ENCODE measurements at regions not wholly inside any gene's neighbourhood (a gene's known extent, or its start where the extent isn't known, plus 50 kb on each side); places are given as distances from the start of the nearest gene placed in this dataset.
A peak's percentile ranks its signal among the peaks of the same experiment; 100 is the strongest.

DNA sequence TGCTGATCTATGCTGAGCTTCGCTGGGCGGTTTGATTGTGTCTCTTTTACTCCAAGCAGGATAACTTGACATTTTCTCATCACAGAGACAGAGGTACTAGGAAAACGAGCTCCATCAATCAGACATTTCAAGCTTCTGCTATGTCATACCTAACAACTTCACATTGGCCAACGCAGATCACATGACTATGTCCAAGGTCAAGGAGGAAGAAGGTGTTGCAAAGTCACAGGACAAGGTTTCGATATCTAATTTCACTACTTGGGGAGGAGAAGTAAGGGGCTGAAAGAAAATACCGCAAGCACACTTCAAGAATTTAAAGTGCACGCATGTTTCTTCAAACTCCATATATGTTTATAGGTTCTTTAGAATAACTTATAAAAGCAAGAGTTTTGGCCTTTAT is 425.8 kb downstream of the CHL1 start:
- TF ChIP-seq, protein P1, sequence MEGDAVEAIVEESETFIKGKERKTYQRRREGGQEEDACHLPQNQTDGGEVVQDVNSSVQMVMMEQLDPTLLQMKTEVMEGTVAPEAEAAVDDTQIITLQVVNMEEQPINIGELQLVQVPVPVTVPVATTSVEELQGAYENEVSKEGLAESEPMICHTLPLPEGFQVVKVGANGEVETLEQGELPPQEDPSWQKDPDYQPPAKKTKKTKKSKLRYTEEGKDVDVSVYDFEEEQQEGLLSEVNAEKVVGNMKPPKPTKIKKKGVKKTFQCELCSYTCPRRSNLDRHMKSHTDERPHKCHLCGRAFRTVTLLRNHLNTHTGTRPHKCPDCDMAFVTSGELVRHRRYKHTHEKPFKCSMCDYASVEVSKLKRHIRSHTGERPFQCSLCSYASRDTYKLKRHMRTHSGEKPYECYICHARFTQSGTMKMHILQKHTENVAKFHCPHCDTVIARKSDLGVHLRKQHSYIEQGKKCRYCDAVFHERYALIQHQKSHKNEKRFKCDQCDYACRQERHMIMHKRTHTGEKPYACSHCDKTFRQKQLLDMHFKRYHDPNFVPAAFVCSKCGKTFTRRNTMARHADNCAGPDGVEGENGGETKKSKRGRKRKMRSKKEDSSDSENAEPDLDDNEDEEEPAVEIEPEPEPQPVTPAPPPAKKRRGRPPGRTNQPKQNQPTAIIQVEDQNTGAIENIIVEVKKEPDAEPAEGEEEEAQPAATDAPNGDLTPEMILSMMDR (IDR thresholded peaks at IDR 0.05; ENCODE audit: extremely low read depth, missing control alignments): no peak
- DNase-seq (ENCODE audit: low spot score): no peak

DNA sequence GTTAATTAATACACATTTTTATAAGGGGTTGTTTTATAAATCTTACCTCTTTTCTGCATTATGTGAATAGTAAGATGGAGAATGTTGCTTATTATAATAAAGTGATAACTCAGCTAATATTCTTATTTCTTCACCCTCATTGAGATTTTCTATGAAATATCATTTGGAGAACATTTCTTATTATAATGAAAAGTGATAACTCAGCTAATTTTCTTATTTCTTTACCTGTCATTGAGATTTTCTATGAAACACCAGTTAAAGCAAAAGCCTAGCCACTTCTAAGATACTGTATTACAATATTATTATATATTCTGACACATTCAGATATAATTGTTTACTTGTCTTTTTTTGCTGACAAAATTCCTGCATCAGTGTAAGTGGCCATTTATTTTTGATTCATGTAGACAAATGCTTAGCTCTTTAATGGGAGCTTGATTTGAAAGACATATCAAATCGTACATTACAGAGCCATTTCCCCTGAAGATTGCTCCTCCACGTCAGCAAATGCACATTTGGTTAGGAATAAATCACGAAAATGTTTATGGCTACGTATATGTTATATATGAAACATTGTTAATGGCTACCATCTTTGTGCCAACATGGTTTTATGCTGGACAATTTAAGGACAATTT is 427.5 kb downstream of the CHL1 start:
- TF ChIP-seq, protein P1 (IDR thresholded peaks at IDR 0.05; ENCODE audit: extremely low read depth, missing control alignments): no peak
- DNase-seq (ENCODE audit: low spot score): no peak

DNA sequence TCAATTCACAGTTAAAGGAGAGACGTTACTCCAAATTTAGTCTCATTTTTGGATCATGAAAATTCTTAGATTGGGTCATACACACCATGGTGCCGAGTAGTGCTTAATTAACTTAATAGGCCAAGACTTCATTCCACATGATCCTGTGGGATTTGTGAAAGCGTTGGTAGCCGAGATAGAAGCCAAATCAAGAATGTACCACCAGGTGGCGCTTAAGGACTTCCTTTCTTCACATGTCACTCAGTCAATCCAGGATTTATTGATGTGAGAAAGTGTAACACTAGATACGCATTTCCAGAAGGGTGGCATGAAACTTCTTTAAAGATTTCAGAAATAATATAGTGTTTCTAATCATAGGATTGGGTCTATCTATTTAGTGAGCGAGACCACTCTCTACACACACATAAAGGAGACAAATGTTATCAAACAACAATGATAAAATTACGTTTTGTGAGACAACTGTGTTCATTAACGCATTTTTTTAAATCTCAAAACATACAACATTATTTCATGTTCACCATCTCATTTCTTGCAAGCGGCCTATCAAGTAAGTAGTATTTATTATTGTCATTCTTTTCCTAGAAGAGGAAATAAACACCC is 436.1 kb downstream of the CHL1 start:
- TF ChIP-seq, protein P1 (IDR thresholded peaks at IDR 0.05; ENCODE audit: extremely low read depth, missing control alignments): peak; percentile 62
- DNase-seq (ENCODE audit: low spot score): peak; percentile 26

DNA sequence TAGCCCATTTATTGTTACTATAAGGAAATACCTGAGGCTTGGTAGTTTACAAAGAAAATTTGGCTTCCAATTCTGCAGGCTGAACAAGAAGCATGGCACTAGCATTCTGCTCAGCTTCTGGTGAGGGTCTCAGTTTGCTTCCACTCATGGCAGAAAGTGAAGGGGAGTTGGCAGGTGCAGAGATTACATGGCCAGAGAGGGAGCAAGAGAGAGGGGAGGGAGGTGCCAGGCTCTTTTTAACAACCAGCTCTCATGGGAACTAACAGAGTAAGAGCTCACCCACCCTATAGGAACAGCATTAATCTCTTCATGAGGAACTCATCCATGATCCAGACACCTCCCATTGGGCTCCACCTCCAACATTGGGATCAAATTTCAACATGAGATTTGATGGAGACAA is 437.9 kb downstream of the CHL1 start:
- DNase-seq (ENCODE audit: low spot score): no peak
- TF ChIP-seq, protein P1 (IDR thresholded peaks at IDR 0.05; ENCODE audit: extremely low read depth, missing control alignments): no peak

DNA sequence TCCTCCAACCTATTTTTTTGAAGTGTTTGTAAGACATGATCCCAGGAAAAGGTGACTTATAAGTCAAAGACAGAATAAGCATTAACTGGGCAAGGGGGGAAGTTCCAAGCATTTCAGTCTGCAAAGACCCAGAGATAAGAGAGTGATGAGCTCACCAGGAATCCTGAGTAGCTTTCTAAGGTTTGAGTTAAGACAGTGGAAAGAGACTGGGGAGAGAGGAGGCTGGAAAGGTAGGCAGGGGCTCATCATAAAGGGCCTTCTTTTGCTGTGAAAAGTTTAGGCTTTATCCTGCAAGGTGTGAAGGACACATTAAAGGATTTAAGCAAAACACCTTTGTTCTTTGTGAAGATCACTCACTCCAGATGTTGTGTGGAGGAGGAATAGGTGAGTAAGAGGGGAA is 438.8 kb downstream of the CHL1 start:
- TF ChIP-seq, protein P1 (IDR thresholded peaks at IDR 0.05; ENCODE audit: extremely low read depth, missing control alignments): no peak
- DNase-seq (ENCODE audit: low spot score): no peak

DNA sequence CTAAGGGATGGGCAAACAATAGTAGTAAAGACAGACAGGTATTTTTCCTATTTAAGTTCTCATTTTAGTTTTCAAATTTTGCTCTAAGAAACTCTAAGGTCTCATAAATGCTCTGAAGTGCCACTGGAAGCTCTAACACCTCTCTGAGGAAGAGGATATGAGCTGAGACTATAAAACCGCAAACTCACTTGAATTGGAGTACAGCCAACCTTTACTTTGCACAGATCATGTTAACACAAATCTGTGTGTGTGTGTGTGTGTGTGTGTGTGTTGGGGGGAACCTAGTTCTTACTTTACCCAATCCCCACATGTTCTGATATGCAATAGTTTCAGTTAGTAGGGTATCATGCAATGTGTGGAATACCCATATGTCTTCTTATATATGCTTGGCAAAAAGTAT is 446.8 kb downstream of the CHL1 start:
- TF ChIP-seq, protein P1 (IDR thresholded peaks at IDR 0.05; ENCODE audit: extremely low read depth, missing control alignments): no peak
- no peak for DNase-seq (ENCODE audit: low spot score)

DNA sequence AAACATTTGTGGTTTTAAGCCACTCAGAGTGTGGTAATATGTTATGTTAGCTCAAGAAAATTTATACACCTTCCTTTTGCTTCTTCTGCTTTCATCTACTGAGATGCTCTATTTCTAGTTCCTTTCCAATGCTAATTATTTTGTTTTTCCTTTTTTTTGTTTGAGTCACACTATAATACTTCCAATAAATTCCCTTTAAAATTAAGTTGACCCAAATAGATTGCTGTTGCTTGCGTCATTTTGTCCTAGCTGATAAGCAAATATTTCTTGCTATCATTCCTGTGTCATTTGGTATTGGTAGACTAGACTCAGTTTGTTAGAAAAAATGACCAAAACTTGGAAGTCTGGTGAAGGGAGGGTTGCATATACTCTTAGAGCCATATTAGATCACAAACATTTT is 437.0 kb upstream of the CNTN6 start:
- TF ChIP-seq, protein P1 (IDR thresholded peaks at IDR 0.05; ENCODE audit: extremely low read depth, missing control alignments): no peak
- DNase-seq (ENCODE audit: low spot score): no peak

Measured in GM20000 (cell line).